NB4 (cell line): ENCODE measurements at regions not wholly inside any gene's neighbourhood (a gene's known extent, or its start where the extent isn't known, plus 50 kb on each side); places are given as distances from the start of the nearest gene placed in this dataset.

ENCODE experiments used
- POLR2A ChIP-seq: IDR thresholded peaks from 2 replicates; pipeline ENCODE4 v1.6.1; 2011; ENCODE audit warnings: mild to moderate bottlenecking; ENCODE audit not compliant: insufficient read length; ENCODE audit errors: extremely low read depth
- TF ChIP-seq, protein P1 (sequence below): IDR thresholded peaks from one replicate; pipeline ENCODE4 v1.5.1; 2012; ENCODE audit warnings: low read depth, low read length
- TF ChIP-seq, protein P2 (sequence below): IDR thresholded peaks from 2 replicates; pipeline ENCODE4 v1.6.1; 2011; ENCODE audit warnings: low read depth, low read length

DNA sequence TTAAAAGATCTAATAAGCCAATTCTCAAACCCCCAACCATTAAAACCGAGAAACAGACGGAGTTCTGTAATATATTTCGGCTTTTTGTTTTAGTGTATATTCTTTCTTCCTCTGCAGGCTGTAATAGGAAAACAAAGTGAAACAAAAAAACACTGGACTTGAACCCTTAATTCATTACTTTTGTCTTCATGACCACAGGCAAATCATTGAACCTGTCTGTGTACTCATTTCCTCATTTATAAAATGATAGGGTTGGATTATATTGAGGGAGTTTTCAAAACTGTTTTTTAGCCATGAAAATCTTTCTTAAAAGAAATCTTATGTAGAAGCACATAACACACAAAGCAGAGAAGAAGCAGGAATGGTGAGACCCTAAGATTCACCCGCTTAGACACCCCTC lies 278.8 kb downstream of the CD83 start:
- TF ChIP-seq, protein P1, sequence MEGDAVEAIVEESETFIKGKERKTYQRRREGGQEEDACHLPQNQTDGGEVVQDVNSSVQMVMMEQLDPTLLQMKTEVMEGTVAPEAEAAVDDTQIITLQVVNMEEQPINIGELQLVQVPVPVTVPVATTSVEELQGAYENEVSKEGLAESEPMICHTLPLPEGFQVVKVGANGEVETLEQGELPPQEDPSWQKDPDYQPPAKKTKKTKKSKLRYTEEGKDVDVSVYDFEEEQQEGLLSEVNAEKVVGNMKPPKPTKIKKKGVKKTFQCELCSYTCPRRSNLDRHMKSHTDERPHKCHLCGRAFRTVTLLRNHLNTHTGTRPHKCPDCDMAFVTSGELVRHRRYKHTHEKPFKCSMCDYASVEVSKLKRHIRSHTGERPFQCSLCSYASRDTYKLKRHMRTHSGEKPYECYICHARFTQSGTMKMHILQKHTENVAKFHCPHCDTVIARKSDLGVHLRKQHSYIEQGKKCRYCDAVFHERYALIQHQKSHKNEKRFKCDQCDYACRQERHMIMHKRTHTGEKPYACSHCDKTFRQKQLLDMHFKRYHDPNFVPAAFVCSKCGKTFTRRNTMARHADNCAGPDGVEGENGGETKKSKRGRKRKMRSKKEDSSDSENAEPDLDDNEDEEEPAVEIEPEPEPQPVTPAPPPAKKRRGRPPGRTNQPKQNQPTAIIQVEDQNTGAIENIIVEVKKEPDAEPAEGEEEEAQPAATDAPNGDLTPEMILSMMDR, result no peak
- TF ChIP-seq POLR2A, result no peak
- TF ChIP-seq, protein P2, sequence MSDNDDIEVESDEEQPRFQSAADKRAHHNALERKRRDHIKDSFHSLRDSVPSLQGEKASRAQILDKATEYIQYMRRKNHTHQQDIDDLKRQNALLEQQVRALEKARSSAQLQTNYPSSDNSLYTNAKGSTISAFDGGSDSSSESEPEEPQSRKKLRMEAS, result no peak
